Kidney epithelial cell (primary cell): ENCODE measurements at regions not wholly inside any gene's neighbourhood (a gene's known extent, or its start where the extent isn't known, plus 50 kb on each side); places are given as distances from the start of the nearest gene placed in this dataset.
"Not testable (repeated sequence)": the region's sequence is repeated elsewhere in the genome, so short reads cannot be mapped to it uniquely, and the experiment has no call there.

Source experiments
- DNase-seq: peaks from one replicate; pipeline ENCODE4 v3.0.0-alpha.2; 2010; ENCODE audit warnings: low read depth
- H3K27me3 ChIP-seq: 2 replicates; pipeline ENCODE4 v1.6.0; 2011; ENCODE audit warnings: low read length; ENCODE audit not compliant: control insufficient read depth, insufficient read depth
- H3K36me3 ChIP-seq: 2 replicates; pipeline ENCODE4 v1.5.1; 2011; ENCODE audit warnings: low read length; ENCODE audit not compliant: control insufficient read depth, insufficient read depth
- H3K4me3 ChIP-seq: 2 replicates; pipeline ENCODE4 v1.5.1; 2011; ENCODE audit warnings: low read depth, mild to moderate bottlenecking, control low read depth, low read length
- CTCF ChIP-seq: IDR thresholded peaks from 2 replicates; pipeline ENCODE4 v1.5.1; 2011; ENCODE audit warnings: mild to moderate bottlenecking, moderate library complexity, low read length, control low read depth, inconsistent platforms; ENCODE audit not compliant: insufficient read depth, poor library complexity, severe bottlenecking

- no peak for DNase-seq
- Histone ChIP-seq H3K27me3 (no peaks in the 10 kb centered on the region), H3K36me3 (no peaks in the 10 kb centered on the region), H3K4me3 (no peak overlapping the region)
- no peak for TF ChIP-seq CTCF
Measured at GRCh38 chr13:104510422-104510821, 1444.2 kb upstream of the SLC10A2 start.

DNA sequence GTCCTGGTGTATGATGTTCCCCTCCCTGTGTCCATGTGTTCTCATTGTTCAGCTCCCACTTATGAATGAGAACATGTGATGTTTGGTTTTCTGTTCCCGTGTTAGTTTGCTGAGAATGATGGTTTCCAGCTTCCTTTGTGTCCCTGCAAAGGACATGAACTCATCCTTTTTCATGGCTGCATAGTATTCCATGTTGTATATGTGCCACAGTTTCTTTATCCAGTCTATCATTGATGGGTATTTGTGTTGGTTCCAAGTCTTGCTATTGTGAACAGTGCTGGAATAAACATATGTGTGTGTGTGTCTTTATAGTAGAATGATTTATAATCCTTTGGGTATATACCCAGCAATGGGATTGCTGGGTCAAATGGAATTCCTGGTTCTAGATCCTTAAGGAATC, 1427.3 kb upstream of the SLC10A2 start:
- not testable (repeated sequence) for H3K4me3 ChIP-seq, H3K36me3 ChIP-seq, DNase-seq, H3K27me3 ChIP-seq

GRCh38 chr13:104491916-104492315, 1425.7 kb upstream of the SLC10A2 start:
- no peak for TF ChIP-seq CTCF
- H3K4me3 ChIP-seq, result no peak overlapping the region
- H3K36me3 ChIP-seq, result no peaks in the 10 kb centered on the region
- no peak for DNase-seq
- H3K27me3 ChIP-seq, result no peaks in the 10 kb centered on the region

DNA sequence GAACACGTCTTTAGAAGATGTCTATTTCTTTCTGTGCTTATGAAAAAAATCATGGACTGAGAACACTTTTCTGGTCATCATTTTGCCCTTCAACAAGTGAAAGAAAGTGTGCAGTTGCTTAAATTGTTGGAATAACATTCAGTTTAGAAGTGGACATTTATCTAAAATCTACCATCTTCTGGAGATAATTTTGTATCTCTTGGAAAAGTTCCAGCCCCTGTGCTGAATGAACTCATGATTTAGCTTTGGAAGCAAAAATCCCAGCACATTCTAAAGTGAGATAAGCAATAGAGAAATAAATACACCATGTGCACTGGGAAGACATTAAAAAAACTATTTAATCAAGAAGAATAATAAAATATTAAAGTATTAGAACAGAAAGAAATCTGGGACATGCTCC, 1420.8 kb upstream of the SLC10A2 start:
- H3K36me3 ChIP-seq, result no peaks in the 10 kb centered on the region
- no peak overlapping the region for H3K4me3 ChIP-seq
- TF ChIP-seq CTCF, result no peak
- H3K27me3 ChIP-seq, result no peaks in the 10 kb centered on the region
- DNase-seq, result no peak

DNA sequence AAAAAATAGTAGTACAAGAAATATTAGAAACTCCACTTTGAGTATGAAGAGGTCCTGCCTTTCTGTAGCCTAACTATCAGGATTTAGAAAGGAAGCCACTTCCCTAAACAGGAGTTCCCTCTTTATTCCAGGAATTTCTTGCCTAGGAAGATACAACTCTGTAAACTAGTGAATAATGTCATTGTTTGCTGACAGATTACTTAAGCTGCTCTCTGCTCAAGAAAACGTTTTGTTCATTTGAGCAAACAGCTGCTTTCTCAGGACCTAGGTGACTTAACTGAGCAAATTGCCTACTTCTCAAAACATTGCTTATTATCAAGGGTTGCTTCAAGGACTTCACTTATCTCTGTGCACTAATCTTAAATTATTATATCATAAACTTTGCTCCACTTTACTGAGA, 1419.4 kb upstream of the SLC10A2 start:
- TF ChIP-seq CTCF, result no peak
- no peaks in the 10 kb centered on the region for H3K27me3 ChIP-seq
- DNase-seq, result no peak
- no peaks in the 10 kb centered on the region for H3K36me3 ChIP-seq
- no peak overlapping the region for H3K4me3 ChIP-seq

GRCh38 chr13:104483631-104484030, 1417.4 kb upstream of the SLC10A2 start:
- H3K27me3 ChIP-seq, result no peaks in the 10 kb centered on the region
- TF ChIP-seq CTCF, result no peak
- DNase-seq, result no peak
- H3K36me3 ChIP-seq, result no peaks in the 10 kb centered on the region
- no peak overlapping the region for H3K4me3 ChIP-seq
